ENCODE measurements at regions not wholly inside any gene's neighbourhood (a gene's known extent, or its start where the extent isn't known, plus 50 kb on each side); places are given as distances from the start of the nearest gene placed in this dataset.

GRCh38 chr13:107497661-107498060 is 717.7 kb downstream of the LIG4 start:
- no peak for DNase-seq (ENCODE audit: low read depth, low spot score)
- TF ChIP-seq CTCF (IDR thresholded peaks at IDR 0.05 in 2 of 3, conservative IDR thresholded peaks at IDR 0.05 in 1 of 3; ENCODE audit: borderline replicate concordance in 1 of 3, insufficient read depth in 1 of 3, low read depth in 2 of 3, low read length in 2 of 3), result no peak
- no peak for TF ChIP-seq SRF (IDR thresholded peaks at IDR 0.05; ENCODE audit: low read depth)
- no peak for TF ChIP-seq CBX3 (IDR thresholded peaks at IDR 0.05; ENCODE audit: low read depth)
- no peak for TF ChIP-seq CEBPB (IDR thresholded peaks at IDR 0.05; ENCODE audit: low read depth)
- no peak for TF ChIP-seq ZBTB33 (IDR thresholded peaks at IDR 0.05; ENCODE audit: extremely low read depth, insufficient replicate concordance, low read length)
- no peak for ATAC-seq
- no peaks in the 10 kb centered on the region for H3K36me3 ChIP-seq (ENCODE audit: control insufficient read depth in 1 of 2, insufficient read depth in 2 of 2, low read length in 2 of 2)
- RAD21 ChIA-PET (ENCODE audit: low non-redundant PET in 1 of 2, low total read pairs in 2 of 2, uncharacterized antibody in 2 of 2, unreplicated experiment in 2 of 2), result no interaction called here
- H3K9me2 ChIP-seq (ENCODE audit: insufficient read depth), result no peaks in the 10 kb centered on the region
- no peaks in the 10 kb centered on the region for H3K27me3 ChIP-seq (ENCODE audit: insufficient read depth, low read length)
- no peak overlapping the region for H3K27ac ChIP-seq (ENCODE audit: low read depth, low read length)
- BruUV-seq (replicated peaks), result no TSS peak
- intact Hi-C loops (cut with micrococcal nuclease), result no loop called here
- POLR2A ChIA-PET, result no interaction called here
- H3K9ac ChIP-seq (ENCODE audit: low read length), result no peak overlapping the region
- CTCF ChIA-PET, result no interaction called here
- no peaks in the 10 kb centered on the region for H4K20me1 ChIP-seq (ENCODE audit: insufficient read depth)
- no peaks in the 10 kb centered on the region for H3K79me2 ChIP-seq (ENCODE audit: insufficient read depth, low read length)
- H3K4me2 ChIP-seq (ENCODE audit: low read length), result no peak overlapping the region
- no peaks in the 10 kb centered on the region for H3K4me1 ChIP-seq (ENCODE audit: control insufficient read depth in 1 of 2, insufficient read depth in 2 of 2, low read length in 2 of 2)
- H2AFZ ChIP-seq (ENCODE audit: low read depth, low read length, poor library complexity, severe bottlenecking), result no peak overlapping the region
- peaks cover 12 to 17% of the 10 kb centered on the region in 2 experiments; a peak in 2 of 4 replicates for H3K9me3 ChIP-seq (ENCODE audit: control insufficient read depth in 1 of 2, insufficient read depth in 1 of 2, low read depth in 1 of 2, low read length in 2 of 2)
- no peak overlapping the region for H3K4me3 ChIP-seq (replicated peaks in 1 of 2; ENCODE audit: low read depth in 1 of 2, low read length in 2 of 2)

GRCh38 chr13:107493266-107493665 is 722.1 kb downstream of the LIG4 start:
- no peak overlapping the region for H3K4me3 ChIP-seq (replicated peaks in 1 of 2; ENCODE audit: low read depth in 1 of 2, low read length in 2 of 2)
- POLR2A ChIA-PET, result no interaction called here
- BruUV-seq (replicated peaks), result no TSS peak
- TF ChIP-seq CEBPB (IDR thresholded peaks at IDR 0.05; ENCODE audit: low read depth), result no peak
- H3K36me3 ChIP-seq (ENCODE audit: control insufficient read depth in 1 of 2, insufficient read depth in 2 of 2, low read length in 2 of 2), result no peaks in the 10 kb centered on the region
- RAD21 ChIA-PET (ENCODE audit: low non-redundant PET in 1 of 2, low total read pairs in 2 of 2, uncharacterized antibody in 2 of 2, unreplicated experiment in 2 of 2), result no interaction called here
- ATAC-seq, result no peak
- H3K9me2 ChIP-seq (ENCODE audit: insufficient read depth), result no peaks in the 10 kb centered on the region
- H3K9me3 ChIP-seq (ENCODE audit: control insufficient read depth in 1 of 2, insufficient read depth in 1 of 2, low read depth in 1 of 2, low read length in 2 of 2), result peaks cover 21 to 22% of the 10 kb centered on the region in 2 experiments; a peak in 2 of 4 replicates
- no peaks in the 10 kb centered on the region for H3K4me1 ChIP-seq (ENCODE audit: control insufficient read depth in 1 of 2, insufficient read depth in 2 of 2, low read length in 2 of 2)
- CTCF ChIA-PET, result no interaction called here
- H3K4me2 ChIP-seq (ENCODE audit: low read length), result no peak overlapping the region
- no peaks in the 10 kb centered on the region for H3K27me3 ChIP-seq (ENCODE audit: insufficient read depth, low read length)
- no peak overlapping the region for H3K9ac ChIP-seq (ENCODE audit: low read length)
- DNase-seq (ENCODE audit: low read depth, low spot score), result no peak
- H3K27ac ChIP-seq (ENCODE audit: low read depth, low read length), result no peak overlapping the region
- intact Hi-C loops (cut with micrococcal nuclease), result no loop called here
- no peaks in the 10 kb centered on the region for H4K20me1 ChIP-seq (ENCODE audit: insufficient read depth)
- H2AFZ ChIP-seq (ENCODE audit: low read depth, low read length, poor library complexity, severe bottlenecking), result no peak overlapping the region
- no peaks in the 10 kb centered on the region for H3K79me2 ChIP-seq (ENCODE audit: insufficient read depth, low read length)
